ENCODE measurements at regions not wholly inside any gene's neighbourhood (a gene's known extent, or its start where the extent isn't known, plus 50 kb on each side); places are given as distances from the start of the nearest gene placed in this dataset.

DNA sequence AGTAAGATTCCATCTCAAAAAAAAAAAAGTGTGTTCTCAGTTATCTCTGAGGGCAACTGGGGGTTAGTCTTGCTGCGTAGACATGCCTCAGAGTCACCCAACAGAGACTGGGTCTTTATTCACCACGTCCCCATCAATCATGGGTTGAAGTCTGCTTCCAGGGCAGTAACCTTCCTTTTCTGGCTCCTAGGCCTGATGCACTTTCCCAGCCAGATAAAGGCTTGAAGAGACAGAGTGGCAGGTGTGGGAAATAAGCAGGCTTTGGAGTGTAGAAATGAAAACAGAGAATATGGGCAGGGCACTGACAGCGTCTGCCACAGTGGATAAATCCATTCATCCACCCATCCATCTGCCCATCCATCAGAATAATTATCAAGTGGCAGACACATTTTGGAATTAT, 134.1 kb upstream of the LGALSL start (continued):
- TF ChIP-seq EP300 (IDR thresholded peaks at IDR 0.05; ENCODE audit: borderline replicate concordance in 1 of 2, low read depth in 2 of 2, low read length in 2 of 2) (no peak), KDM5A (IDR thresholded peaks at IDR 0.05; ENCODE audit: low read length) (no peak), RBBP5 (IDR thresholded peaks at IDR 0.05; ENCODE audit: borderline replicate concordance, low read depth, low read length) (no peak), BACH1 (IDR thresholded peaks at IDR 0.05; ENCODE audit: low read length) (no peak), GTF2F1 (IDR thresholded peaks at IDR 0.05; ENCODE audit: borderline replicate concordance, low read depth, low read length) (no peak), FOSL1 (IDR thresholded peaks at IDR 0.05; ENCODE audit: insufficient read depth, low read depth, low read length) (no peak)

Measured in H1 (cell line).